ENCODE measurements at regions not wholly inside any gene's neighbourhood (a gene's known extent, or its start where the extent isn't known, plus 50 kb on each side); places are given as distances from the start of the nearest gene placed in this dataset.
"Not testable (repeated sequence)": the region's sequence is repeated elsewhere in the genome, so short reads cannot be mapped to it uniquely, and the experiment has no call there.

GRCh38 chr13:37168151-37168550, 62.7 kb upstream of the CSNK1A1L start:
- Histone ChIP-seq H3K27me3 (no peaks in the 10 kb centered on the region), H3K9me3 (no peaks in the 10 kb centered on the region), H3K4me3 (no peak overlapping the region), H3K36me3 (no peaks in the 10 kb centered on the region), H3K27ac (no peak overlapping the region), H3K4me1 (no peaks in the 10 kb centered on the region)
- TF ChIP-seq CTCF (IDR thresholded peaks at IDR 0.05) = no peak
- no peak for DNase-seq (ENCODE audit: low spot score)

GRCh38 chr13:37164635-37165034, 59.2 kb upstream of the CSNK1A1L start:
- DNase-seq (ENCODE audit: low spot score) = no peak
- Histone ChIP-seq H3K9me3 (peaks cover 0 to 14% of the 10 kb centered on the region in 2 donors), H3K4me1 (no peaks in the 10 kb centered on the region), H3K4me3 (no peak overlapping the region), H3K36me3 (no peaks in the 10 kb centered on the region), H3K27me3 (no peaks in the 10 kb centered on the region), H3K27ac (no peak overlapping the region)
- TF ChIP-seq CTCF (IDR thresholded peaks at IDR 0.05) = no peak

- H3K4me3 ChIP-seq = no peak overlapping the region
These were observed 58.3 kb upstream of the CSNK1A1L start for GRCh38 chr13:37163641-37164265.

GRCh38 chr13:37158481-37158880, 53.0 kb upstream of the CSNK1A1L start:
- no peak for DNase-seq (ENCODE audit: low spot score)
- Histone ChIP-seq H3K36me3 (no peaks in the 10 kb centered on the region), H3K4me3 (no peak overlapping the region), H3K27me3 (no peaks in the 10 kb centered on the region), H3K27ac (no peak overlapping the region), H3K4me1 (no peaks in the 10 kb centered on the region), H3K9me3 (peaks cover 0 to 18% of the 10 kb centered on the region in 2 donors)
- no peak for TF ChIP-seq CTCF (IDR thresholded peaks at IDR 0.05)

More at GRCh38 chr13:37163641-37164265, 58.3 kb upstream of the CSNK1A1L start:
- TF ChIP-seq CTCF (IDR thresholded peaks at IDR 0.05) = no peak
- Histone ChIP-seq H3K27me3 (no peaks in the 10 kb centered on the region), H3K4me1 (no peaks in the 10 kb centered on the region), H3K27ac (no peak overlapping the region), H3K36me3 (no peaks in the 10 kb centered on the region), H3K9me3 (peaks cover 0 to 18% of the 10 kb centered on the region in 2 donors)
- DNase-seq (ENCODE audit: low spot score) = no peak

- H3K4me1 ChIP-seq; H3K27me3 ChIP-seq; DNase-seq (ENCODE audit: low spot score): not testable (repeated sequence)
These were observed 50.2 kb upstream of the CSNK1A1L start for GRCh38 chr13:37155613-37156097.

More at GRCh38 chr13:37155613-37156097, 50.2 kb upstream of the CSNK1A1L start:
- H3K9me3 ChIP-seq = peaks cover 0 to 15% of the 10 kb centered on the region in 2 donors
- not testable (repeated sequence) for H3K36me3 ChIP-seq, H3K27ac ChIP-seq, H3K4me3 ChIP-seq

Measured in right atrium auricular region (tissue), 2 donors.